ENCODE measurements at regions not wholly inside any gene's neighbourhood (a gene's known extent, or its start where the extent isn't known, plus 50 kb on each side); places are given as distances from the start of the nearest gene placed in this dataset.

DNA sequence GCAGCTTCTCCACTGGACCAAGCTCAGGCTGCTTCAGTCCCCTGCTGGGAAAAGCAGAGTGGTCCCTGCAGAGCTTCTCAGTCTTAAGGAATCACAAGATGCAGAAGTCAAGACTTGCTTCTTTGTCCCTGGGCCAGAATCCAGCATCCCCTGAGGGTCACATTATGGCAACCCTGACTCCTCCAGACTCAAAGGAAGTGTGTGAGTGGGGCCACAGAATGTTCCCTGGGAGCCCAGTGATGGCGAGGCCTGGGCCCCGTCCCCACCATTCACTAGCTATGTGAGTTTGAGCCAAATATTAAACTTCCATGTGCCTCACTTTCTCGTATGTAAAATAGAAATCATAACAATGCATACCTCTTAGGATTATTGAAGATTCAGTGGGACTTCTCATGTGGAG is 122.2 kb upstream of the NCAM1 start:
- no peak overlapping the region for H3K4me3 ChIP-seq (ENCODE audit: insufficient read depth, low read depth, low read length, poor library complexity, severe bottlenecking)
- H3K9me3 ChIP-seq (ENCODE audit: control insufficient read depth, low read length) = no peaks in the 10 kb centered on the region

DNA sequence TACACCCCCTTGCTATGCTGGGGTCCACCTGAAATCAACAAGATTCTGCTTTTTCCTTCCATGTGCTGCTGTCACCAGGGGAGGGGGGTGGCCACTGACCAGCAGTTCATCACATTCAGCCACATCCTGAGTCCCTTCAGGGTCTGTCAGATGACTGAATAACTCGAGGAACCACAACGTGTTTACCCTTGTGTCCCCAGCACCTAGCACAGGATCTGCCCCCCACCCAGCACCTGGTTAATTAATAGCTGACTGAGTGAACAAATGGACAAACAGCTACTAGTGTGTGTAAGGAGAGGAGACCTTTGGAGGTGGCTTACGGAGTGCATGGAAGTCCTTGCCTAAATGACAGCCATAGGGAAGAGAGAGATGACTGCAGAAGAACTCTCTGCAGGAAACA is 119.5 kb upstream of the NCAM1 start:
- Histone ChIP-seq H3K27me3 (replicated peaks; ENCODE audit: control insufficient read depth, insufficient read depth, low read length, poor library complexity, severe bottlenecking) (no peaks in the 10 kb centered on the region), H3K4me3 (ENCODE audit: insufficient read depth, low read depth, low read length, poor library complexity, severe bottlenecking) (no peak overlapping the region)
- DNase-seq = no peak

More for the DNA sequence above, 122.2 kb upstream of the NCAM1 start:
- DNase-seq = no peak
- Histone ChIP-seq H3K36me3 (ENCODE audit: control insufficient read depth, insufficient read depth, low read length) (no peaks in the 10 kb centered on the region), H3K4me1 (ENCODE audit: control insufficient read depth, insufficient read depth, low read length, poor library complexity, severe bottlenecking) (no peaks in the 10 kb centered on the region), H3K27me3 (replicated peaks; ENCODE audit: control insufficient read depth, insufficient read depth, low read length, poor library complexity, severe bottlenecking) (no peaks in the 10 kb centered on the region), H3K27ac (ENCODE audit: insufficient read depth, low read length, poor library complexity, severe bottlenecking) (no peak overlapping the region)

DNA sequence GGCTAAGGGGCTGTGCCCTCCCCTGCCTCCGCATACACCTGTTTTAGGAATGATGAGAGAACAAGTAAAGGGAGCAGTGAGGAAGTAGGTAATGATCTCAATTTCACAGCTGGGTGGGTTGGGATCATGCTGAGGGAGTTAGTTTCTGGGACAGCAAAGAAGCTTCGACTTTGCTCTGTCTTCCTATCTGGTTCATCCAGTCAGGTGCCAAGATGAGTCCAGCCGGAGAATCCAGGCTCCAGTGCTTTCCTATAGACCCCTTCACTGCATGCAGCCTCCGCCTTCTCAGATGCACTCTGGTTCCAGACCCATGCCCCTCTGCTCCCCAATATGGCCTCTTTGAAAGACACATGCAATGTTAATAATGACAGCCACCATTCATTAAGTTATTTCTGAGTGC is 119.1 kb upstream of the NCAM1 start:
- no peak overlapping the region for H3K4me3 ChIP-seq (ENCODE audit: insufficient read depth, low read depth, low read length, poor library complexity, severe bottlenecking)
- H3K27ac ChIP-seq (ENCODE audit: insufficient read depth, low read length, poor library complexity, severe bottlenecking) = no peak overlapping the region
- H3K4me1 ChIP-seq (ENCODE audit: control insufficient read depth, insufficient read depth, low read length, poor library complexity, severe bottlenecking) = no peaks in the 10 kb centered on the region
- no peaks in the 10 kb centered on the region for H3K9me3 ChIP-seq (ENCODE audit: control insufficient read depth, low read length)
- H3K27me3 ChIP-seq (replicated peaks; ENCODE audit: control insufficient read depth, insufficient read depth, low read length, poor library complexity, severe bottlenecking) = no peaks in the 10 kb centered on the region
- DNase-seq = no peak
- no peaks in the 10 kb centered on the region for H3K36me3 ChIP-seq (ENCODE audit: control insufficient read depth, insufficient read depth, low read length)

More for the DNA sequence above, 119.5 kb upstream of the NCAM1 start:
- Histone ChIP-seq H3K36me3 (ENCODE audit: control insufficient read depth, insufficient read depth, low read length) (no peaks in the 10 kb centered on the region), H3K9me3 (ENCODE audit: control insufficient read depth, low read length) (no peaks in the 10 kb centered on the region), H3K27ac (ENCODE audit: insufficient read depth, low read length, poor library complexity, severe bottlenecking) (no peak overlapping the region), H3K4me1 (ENCODE audit: control insufficient read depth, insufficient read depth, low read length, poor library complexity, severe bottlenecking) (no peaks in the 10 kb centered on the region)

DNA sequence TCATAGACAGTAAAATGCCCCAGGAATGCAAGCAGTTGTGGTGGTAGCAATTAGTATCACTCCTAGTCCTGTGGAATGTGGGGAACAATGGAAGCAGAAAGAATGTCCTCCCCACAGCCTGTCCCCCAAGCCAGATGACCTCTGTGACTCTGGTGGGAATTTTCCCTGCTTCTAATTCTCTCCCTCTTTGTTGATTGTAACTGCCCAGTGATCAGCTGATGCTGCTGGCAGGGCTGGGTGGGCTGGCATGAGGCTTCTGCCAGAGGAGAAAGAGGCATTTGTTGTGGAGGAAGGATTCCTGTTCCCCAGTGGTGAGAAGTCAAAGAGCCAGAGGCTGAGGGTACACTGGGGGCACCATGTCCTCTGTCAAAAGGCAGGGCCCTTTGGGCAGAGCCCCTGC is 116.7 kb upstream of the NCAM1 start:
- no peak for DNase-seq
- H3K27ac ChIP-seq (ENCODE audit: insufficient read depth, low read length, poor library complexity, severe bottlenecking) = no peak overlapping the region
- no peaks in the 10 kb centered on the region for H3K27me3 ChIP-seq (replicated peaks; ENCODE audit: control insufficient read depth, insufficient read depth, low read length, poor library complexity, severe bottlenecking)
- no peak overlapping the region for H3K4me3 ChIP-seq (ENCODE audit: insufficient read depth, low read depth, low read length, poor library complexity, severe bottlenecking)
- no peaks in the 10 kb centered on the region for H3K36me3 ChIP-seq (ENCODE audit: control insufficient read depth, insufficient read depth, low read length)
- H3K4me1 ChIP-seq (ENCODE audit: control insufficient read depth, insufficient read depth, low read length, poor library complexity, severe bottlenecking) = no peaks in the 10 kb centered on the region
- no peaks in the 10 kb centered on the region for H3K9me3 ChIP-seq (ENCODE audit: control insufficient read depth, low read length)

DNA sequence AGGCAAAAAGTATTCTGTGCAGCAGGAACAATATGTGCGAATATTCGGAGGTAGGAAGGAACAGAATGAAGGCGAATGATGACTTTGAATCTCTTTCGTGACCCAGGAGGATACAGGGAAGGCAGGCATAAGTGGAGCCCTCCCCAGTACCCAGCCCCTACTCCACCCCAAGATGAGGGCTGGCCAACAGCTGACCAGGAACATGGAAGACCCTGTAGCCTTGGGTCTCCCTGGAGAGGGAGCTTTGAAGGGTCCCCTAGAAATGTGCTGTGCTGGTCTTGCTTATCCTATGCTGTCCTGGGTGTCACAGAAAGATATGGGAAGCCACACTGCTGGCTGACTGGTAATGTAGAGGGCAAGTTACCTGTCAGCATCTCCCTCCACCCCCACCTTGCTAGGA is 113.7 kb upstream of the NCAM1 start:
- Histone ChIP-seq H3K9me3 (ENCODE audit: control insufficient read depth, low read length) (no peaks in the 10 kb centered on the region), H3K27ac (ENCODE audit: insufficient read depth, low read length, poor library complexity, severe bottlenecking) (no peak overlapping the region), H3K4me3 (ENCODE audit: insufficient read depth, low read depth, low read length, poor library complexity, severe bottlenecking) (no peak overlapping the region), H3K4me1 (ENCODE audit: control insufficient read depth, insufficient read depth, low read length, poor library complexity, severe bottlenecking) (no peaks in the 10 kb centered on the region), H3K27me3 (replicated peaks; ENCODE audit: control insufficient read depth, insufficient read depth, low read length, poor library complexity, severe bottlenecking) (peaks cover 12% of the 10 kb centered on the region), H3K36me3 (ENCODE audit: control insufficient read depth, insufficient read depth, low read length) (no peaks in the 10 kb centered on the region)
- DNase-seq = no peak

DNA sequence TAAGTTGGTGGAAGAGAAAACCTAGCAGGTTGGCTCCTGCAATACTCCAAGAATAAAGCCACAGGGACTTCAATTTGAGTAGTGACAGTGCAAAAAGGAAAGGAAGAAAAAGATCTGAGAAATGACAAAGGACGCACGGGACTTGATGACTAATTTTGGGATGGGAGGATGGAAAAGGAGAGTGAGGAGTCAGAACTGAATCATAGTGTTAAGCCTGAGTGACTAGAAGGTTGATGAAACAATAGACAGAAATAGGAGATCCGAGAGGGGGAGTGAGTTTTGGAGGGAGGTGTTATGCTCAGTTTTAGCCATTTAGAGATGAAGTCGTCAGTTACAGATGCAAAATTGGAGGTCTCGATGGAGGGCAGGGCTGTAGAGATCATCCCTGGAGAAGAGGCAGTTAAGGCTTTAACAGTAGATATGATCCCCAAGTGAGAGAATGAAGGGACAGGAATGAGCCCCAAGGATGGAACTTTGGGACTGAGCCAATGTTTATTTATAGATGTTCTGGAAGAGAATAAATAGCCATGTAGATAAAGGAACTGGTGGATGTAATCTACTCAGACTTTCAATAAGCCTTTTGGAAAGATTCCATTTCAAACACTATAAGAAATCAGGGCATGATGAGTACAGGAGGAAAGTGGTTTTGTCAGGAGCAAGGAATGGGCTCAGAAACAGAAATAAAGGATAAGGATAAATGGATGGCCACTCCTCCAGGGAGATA is 108.9 kb upstream of the NCAM1 start:
- Histone ChIP-seq H3K4me1 (ENCODE audit: control insufficient read depth, insufficient read depth, low read length, poor library complexity, severe bottlenecking) (no peaks in the 10 kb centered on the region), H3K27ac (ENCODE audit: insufficient read depth, low read length, poor library complexity, severe bottlenecking) (no peak overlapping the region), H3K36me3 (ENCODE audit: control insufficient read depth, insufficient read depth, low read length) (no peaks in the 10 kb centered on the region), H3K4me3 (ENCODE audit: insufficient read depth, low read depth, low read length, poor library complexity, severe bottlenecking) (no peak overlapping the region), H3K27me3 (replicated peaks; ENCODE audit: control insufficient read depth, insufficient read depth, low read length, poor library complexity, severe bottlenecking) (peaks cover 12% of the 10 kb centered on the region), H3K9me3 (ENCODE audit: control insufficient read depth, low read length) (no peaks in the 10 kb centered on the region)
- DNase-seq = no peak

DNA sequence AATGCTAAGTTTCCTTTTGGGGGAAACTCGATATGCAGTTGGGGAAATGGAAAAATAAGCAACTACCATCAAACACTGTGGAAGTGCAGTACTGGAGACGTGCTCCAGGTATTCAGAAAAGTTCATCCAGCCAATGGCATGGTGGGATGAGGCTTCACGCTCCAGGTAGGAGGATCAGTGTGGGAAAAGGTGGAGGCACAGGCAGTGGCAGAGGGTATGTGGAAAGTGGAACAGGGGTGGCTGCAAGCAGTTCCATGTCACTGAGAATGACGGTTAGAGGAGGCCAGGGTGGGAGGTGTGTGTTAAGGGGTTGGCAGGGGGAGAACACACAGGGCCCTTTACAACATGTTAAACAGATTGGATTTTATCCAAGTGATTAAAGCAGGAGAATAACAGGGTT is 105.1 kb upstream of the NCAM1 start:
- no peak overlapping the region for H3K4me3 ChIP-seq (ENCODE audit: insufficient read depth, low read depth, low read length, poor library complexity, severe bottlenecking)
- H3K27me3 ChIP-seq (replicated peaks; ENCODE audit: control insufficient read depth, insufficient read depth, low read length, poor library complexity, severe bottlenecking) = peaks cover 8% of the 10 kb centered on the region
- DNase-seq = no peak
- no peak overlapping the region for H3K27ac ChIP-seq (ENCODE audit: insufficient read depth, low read length, poor library complexity, severe bottlenecking)
- H3K9me3 ChIP-seq (ENCODE audit: control insufficient read depth, low read length) = no peaks in the 10 kb centered on the region
- H3K36me3 ChIP-seq (ENCODE audit: control insufficient read depth, insufficient read depth, low read length) = no peaks in the 10 kb centered on the region
- no peaks in the 10 kb centered on the region for H3K4me1 ChIP-seq (ENCODE audit: control insufficient read depth, insufficient read depth, low read length, poor library complexity, severe bottlenecking)

DNA sequence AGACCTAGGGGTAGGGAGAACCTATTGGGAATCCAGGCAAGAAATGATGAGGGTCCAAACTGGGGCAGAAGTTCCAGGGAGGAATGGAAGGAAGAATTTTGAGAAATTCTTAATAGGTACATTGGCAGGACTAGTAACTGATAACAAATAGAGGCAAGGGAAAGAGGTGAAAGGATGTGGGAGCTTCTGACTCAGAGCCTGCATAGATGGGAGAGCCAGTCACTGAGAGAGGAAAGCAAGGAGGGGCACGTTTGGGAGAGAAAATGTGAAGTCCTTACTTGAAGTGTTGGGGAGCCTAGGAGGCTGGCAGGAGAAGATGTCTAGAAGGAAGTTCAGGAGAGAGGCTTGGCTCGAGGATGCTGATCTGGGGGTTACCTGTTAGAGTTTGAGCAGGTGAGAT is 104.6 kb upstream of the NCAM1 start:
- DNase-seq = no peak
- H3K4me3 ChIP-seq (ENCODE audit: insufficient read depth, low read depth, low read length, poor library complexity, severe bottlenecking) = no peak overlapping the region
- no peak overlapping the region for H3K27ac ChIP-seq (ENCODE audit: insufficient read depth, low read length, poor library complexity, severe bottlenecking)
- no peaks in the 10 kb centered on the region for H3K36me3 ChIP-seq (ENCODE audit: control insufficient read depth, insufficient read depth, low read length)
- peaks cover 4% of the 10 kb centered on the region for H3K27me3 ChIP-seq (replicated peaks; ENCODE audit: control insufficient read depth, insufficient read depth, low read length, poor library complexity, severe bottlenecking)
- H3K9me3 ChIP-seq (ENCODE audit: control insufficient read depth, low read length) = no peaks in the 10 kb centered on the region
- no peaks in the 10 kb centered on the region for H3K4me1 ChIP-seq (ENCODE audit: control insufficient read depth, insufficient read depth, low read length, poor library complexity, severe bottlenecking)

DNA sequence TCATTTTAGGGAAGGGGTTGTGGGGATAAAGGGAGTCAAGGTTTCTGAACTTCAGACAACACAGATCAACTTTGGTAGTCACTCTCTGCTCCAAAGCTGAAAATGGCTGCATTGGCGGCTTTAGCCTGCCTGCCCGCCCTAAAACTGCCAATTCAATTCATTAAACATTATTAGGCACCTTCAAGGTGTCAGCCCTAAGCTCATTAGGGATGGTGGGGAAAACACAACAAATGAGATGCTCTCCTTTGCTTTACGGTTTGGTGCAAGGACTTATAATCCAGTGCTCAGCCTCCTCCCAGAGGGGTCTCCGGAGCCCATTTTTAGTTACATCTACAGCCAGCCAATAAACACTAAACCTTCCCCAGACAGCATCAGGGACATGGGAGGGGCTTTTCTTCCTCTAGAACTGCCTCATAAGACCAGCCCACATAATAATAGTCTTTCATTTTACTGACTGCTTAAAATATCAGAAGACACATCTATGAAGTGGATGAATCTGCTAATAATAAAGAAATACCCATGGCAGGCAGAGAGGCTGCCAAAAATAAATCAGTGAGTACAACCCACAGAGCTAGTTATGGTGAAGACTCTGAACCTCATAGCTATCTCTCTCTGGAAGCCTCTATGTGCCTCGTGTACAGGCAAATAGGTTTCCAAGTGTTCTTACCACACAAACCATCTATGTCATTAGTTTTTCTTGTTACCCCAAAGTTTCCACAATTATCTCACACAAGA is 102.8 kb upstream of the NCAM1 start:
- Histone ChIP-seq H3K9me3 (ENCODE audit: control insufficient read depth, low read length) (no peaks in the 10 kb centered on the region), H3K4me3 (ENCODE audit: insufficient read depth, low read depth, low read length, poor library complexity, severe bottlenecking) (no peak overlapping the region), H3K36me3 (ENCODE audit: control insufficient read depth, insufficient read depth, low read length) (no peaks in the 10 kb centered on the region), H3K27ac (ENCODE audit: insufficient read depth, low read length, poor library complexity, severe bottlenecking) (no peak overlapping the region), H3K27me3 (replicated peaks; ENCODE audit: control insufficient read depth, insufficient read depth, low read length, poor library complexity, severe bottlenecking) (no peaks in the 10 kb centered on the region), H3K4me1 (ENCODE audit: control insufficient read depth, insufficient read depth, low read length, poor library complexity, severe bottlenecking) (no peaks in the 10 kb centered on the region)
- DNase-seq = no peak

DNA sequence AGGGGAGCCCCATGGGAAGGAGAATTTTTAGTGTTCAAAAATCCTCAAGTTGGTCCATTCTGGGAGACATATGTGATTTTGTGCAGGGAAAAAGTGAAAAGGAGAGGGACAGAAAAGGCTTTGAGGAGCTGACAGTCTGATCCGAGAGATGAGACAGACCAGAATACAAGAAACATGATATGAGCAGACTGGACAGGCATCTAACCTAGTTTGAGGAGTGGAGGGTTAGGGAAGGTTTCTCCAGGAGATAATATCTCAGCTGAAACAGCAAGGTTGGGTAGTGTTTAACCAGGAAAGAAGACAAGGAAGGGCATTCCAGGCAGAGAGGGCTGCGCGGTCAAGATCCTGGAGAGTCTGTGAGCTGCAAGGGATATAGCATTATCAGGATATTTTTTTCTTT is 101.4 kb upstream of the NCAM1 start:
- H3K27me3 ChIP-seq (replicated peaks; ENCODE audit: control insufficient read depth, insufficient read depth, low read length, poor library complexity, severe bottlenecking) = no peaks in the 10 kb centered on the region
- DNase-seq = no peak
- H3K27ac ChIP-seq (ENCODE audit: insufficient read depth, low read length, poor library complexity, severe bottlenecking) = no peak overlapping the region
- no peaks in the 10 kb centered on the region for H3K9me3 ChIP-seq (ENCODE audit: control insufficient read depth, low read length)
- no peaks in the 10 kb centered on the region for H3K36me3 ChIP-seq (ENCODE audit: control insufficient read depth, insufficient read depth, low read length)
- no peaks in the 10 kb centered on the region for H3K4me1 ChIP-seq (ENCODE audit: control insufficient read depth, insufficient read depth, low read length, poor library complexity, severe bottlenecking)
- no peak overlapping the region for H3K4me3 ChIP-seq (ENCODE audit: insufficient read depth, low read depth, low read length, poor library complexity, severe bottlenecking)

Measured in effector memory CD4-positive, alpha-beta T cell (primary cell).